SK-N-SH (cell line): ENCODE measurements at regions not wholly inside any gene's neighbourhood (a gene's known extent, or its start where the extent isn't known, plus 50 kb on each side); places are given as distances from the start of the nearest gene placed in this dataset.

Source experiments
- CTCF ChIA-PET: fragments of 300-600, 350-600 bp; formaldehyde crosslinking; extraction: SDS; loops from one replicate; lab custom pipeline; 2021; lab: Yijun Ruan, JAX
- POLR2A ChIA-PET: fragments of 350-600 bp; sonication (Branson Sonifier 250); formaldehyde crosslinking; extraction: SDS; loops from one replicate; lab custom pipeline; 2020; ENCODE audit warnings: antibody characterized with exemption, inconsistent platforms; lab: Yijun Ruan, JAX
- DNase-seq: peaks from one replicate; pipeline ENCODE4 v3.0.0; 2012
- H2AFZ ChIP-seq: fragments of 200-600 bp; sonication (generic); 2 replicates; pipeline ENCODE4 v1.8.1; 2016; ENCODE audit warnings: antibody characterized with exemption, mild to moderate bottlenecking, low read depth
- H3F3A ChIP-seq: fragments of 200-600 bp; sonication (generic); replicated peaks from 2 replicates; pipeline ENCODE3; 2016; ENCODE audit warnings: antibody characterized with exemption, mild to moderate bottlenecking; ENCODE audit not compliant: insufficient read depth
- H3K27ac ChIP-seq, 2 experiments: fragments of 200-500 bp in 1 of 2; fragments of 200-600 bp in 1 of 2; sonication (Bioruptor generic) in 1 of 2; sonication (generic), shearing (Covaris generic) in 1 of 2; 2 replicates each; pipeline versions ENCODE4 v1.5.1 to v1.6.1; 2014 to 2016; ENCODE audit warnings: low read depth in 2 of 2, inconsistent platforms in 1 of 2, low read length in 1 of 2, mild to moderate bottlenecking in 1 of 2, mixed read lengths in 1 of 2
- H3K27me3 ChIP-seq: fragments of 200-600 bp; sonication (generic), shearing (Covaris generic); 2 replicates; pipeline ENCODE4 v1.6.1; 2016; ENCODE audit warnings: mixed run types; ENCODE audit not compliant: insufficient read depth
- H3K36me3 ChIP-seq, 2 experiments: fragments of 200-500 bp in 1 of 2; fragments of 200-600 bp in 1 of 2; sonication (Bioruptor generic) in 1 of 2; sonication (generic) in 1 of 2; replicated peaks in 1 of 2; 2 replicates each; pipeline versions ENCODE3 to v1.5.1; 2014 to 2016; ENCODE audit warnings: low read length in 1 of 2, mild to moderate bottlenecking in 1 of 2; ENCODE audit not compliant: insufficient read depth in 2 of 2, control insufficient read depth in 1 of 2
- H3K4me1 ChIP-seq, 2 experiments: fragments of 200-500 bp in 1 of 2; fragments of 200-600 bp in 1 of 2; sonication (Bioruptor generic) in 1 of 2; sonication (generic), shearing (Covaris generic) in 1 of 2; 2 replicates each; pipeline versions ENCODE4 v1.5.1 to v1.6.1; 2014 to 2016; ENCODE audit warnings: low read depth in 1 of 2, low read length in 1 of 2, mixed run types in 1 of 2; ENCODE audit not compliant: insufficient read depth in 2 of 2, control insufficient read depth in 1 of 2
- H3K4me2 ChIP-seq: fragments of 200-600 bp; sonication (generic), shearing (Covaris generic); 2 replicates; pipeline ENCODE4 v1.6.1; 2017; ENCODE audit warnings: mixed run types
- H3K4me3 ChIP-seq, 2 experiments: fragments of 200-500 bp in 1 of 2; fragments of 200-600 bp in 1 of 2; sonication (Bioruptor generic) in 1 of 2; sonication (generic), shearing (Covaris generic) in 1 of 2; 2 replicates each; pipeline versions ENCODE4 v1.5.1 to v1.8.1; 2014 to 2016; ENCODE audit warnings: low read depth in 2 of 2, inconsistent platforms in 1 of 2, low read length in 1 of 2, mild to moderate bottlenecking in 1 of 2, mixed read lengths in 1 of 2, moderate library complexity in 1 of 2
- H3K79me2 ChIP-seq: fragments of 200-600 bp; sonication (generic); 2 replicates; pipeline ENCODE4 v1.8.1; 2017; ENCODE audit warnings: mild to moderate bottlenecking; ENCODE audit not compliant: insufficient read depth
- H3K9ac ChIP-seq: fragments of 200-600 bp; sonication (generic); 2 replicates; pipeline ENCODE4 v1.6.1; 2017; ENCODE audit warnings: mixed run types
- H3K9me2 ChIP-seq: fragments of 200-600 bp; sonication (generic); 2 replicates; pipeline ENCODE4 v1.6.1; 2017; ENCODE audit warnings: mixed run types
- H3K9me3 ChIP-seq: fragments of 200-600 bp; sonication (generic); 2 replicates; pipeline ENCODE4 v1.6.1; 2017; ENCODE audit warnings: mixed run types, mild to moderate bottlenecking, moderate library complexity
- H4K20me1 ChIP-seq: fragments of 200-600 bp; sonication (generic); 2 replicates; pipeline ENCODE4 v1.6.1; 2017; ENCODE audit warnings: mild to moderate bottlenecking, mixed run types; ENCODE audit not compliant: insufficient read depth
- CHD2 ChIP-seq: fragments of 150-350 bp; IDR thresholded peaks from 2 replicates; pipeline ENCODE4 v1.6.1; 2018; ENCODE audit warnings: low read length; ENCODE audit not compliant: partially characterized antibody
- ELF1 ChIP-seq: IDR thresholded peaks from 2 replicates; pipeline ENCODE4 v1.4.0; 2012
- FOSL2 ChIP-seq: IDR thresholded peaks from 2 replicates; pipeline ENCODE4 v1.4.0; 2012; ENCODE audit warnings: low read depth, mild to moderate bottlenecking, moderate library complexity, borderline replicate concordance
- FOXJ3 ChIP-seq: sonication (generic); formaldehyde crosslinking; IDR thresholded peaks from 2 replicates; pipeline ENCODE4 v1.5.1; 2020; ENCODE audit warnings: mild to moderate bottlenecking, missing genetic modification reagents
- GABPA ChIP-seq: IDR thresholded peaks from 2 replicates; pipeline ENCODE4 v1.4.0; 2012; ENCODE audit warnings: low read depth, mild to moderate bottlenecking
- IRF3 ChIP-seq: fragments of 150-350 bp; IDR thresholded peaks from 2 replicates; pipeline ENCODE4 v1.6.1; 2016; ENCODE audit warnings: mild to moderate bottlenecking, low read depth, low read length
- JUND ChIP-seq: IDR thresholded peaks from 2 replicates; pipeline ENCODE4 v1.4.0; 2012
- MEF2A ChIP-seq: IDR thresholded peaks from 2 replicates; pipeline ENCODE4 v1.4.0; 2012; ENCODE audit warnings: low read depth, borderline replicate concordance
- NRF1 ChIP-seq: IDR thresholded peaks from 2 replicates; pipeline ENCODE4 v1.6.1; 2012; ENCODE audit warnings: low read depth, mild to moderate bottlenecking, low read length
- RFX5 ChIP-seq: IDR thresholded peaks from 2 replicates; pipeline ENCODE4 v1.6.1; 2012; ENCODE audit warnings: mild to moderate bottlenecking, improper control_type of control experiment, low read length
- TAF1 ChIP-seq: IDR thresholded peaks from 2 replicates; pipeline ENCODE4 v1.6.1; 2012; ENCODE audit warnings: low read depth, mild to moderate bottlenecking, low read length, moderate library complexity, borderline replicate concordance
- USF1 ChIP-seq: IDR thresholded peaks from 2 replicates; pipeline ENCODE4 v1.4.0; 2012; ENCODE audit warnings: low read depth, borderline replicate concordance
- USF2 ChIP-seq: fragments of 150-350 bp; IDR thresholded peaks from 2 replicates; pipeline ENCODE4 v1.6.1; 2017; ENCODE audit warnings: antibody characterized with exemption, low read length, low read depth, borderline replicate concordance
- YY1 ChIP-seq: IDR thresholded peaks from 2 replicates; pipeline ENCODE4 v1.4.0; 2012; ENCODE audit warnings: low read depth, mild to moderate bottlenecking
- WGBS: methylation state at CpG from one replicate; pipeline ENCODE4 v1.1.6; 2017; ENCODE audit warnings: low lambda C conversion rate; 5-methylcytosine and 5-hydroxymethylcytosine counted together
- TF ChIP-seq, protein P1 (sequence below): IDR thresholded peaks from 2 replicates; pipeline ENCODE4; 2012
- TF ChIP-seq, protein P2 (sequence below): IDR thresholded peaks from 2 replicates; pipeline ENCODE4 v1.4.0; 2012; ENCODE audit warnings: low read depth
- TF ChIP-seq, protein P3 (sequence below): IDR thresholded peaks from 2 replicates; pipeline ENCODE4 v1.6.1; 2012; ENCODE audit warnings: mild to moderate bottlenecking, low read depth, low read length, moderate library complexity

DNA sequence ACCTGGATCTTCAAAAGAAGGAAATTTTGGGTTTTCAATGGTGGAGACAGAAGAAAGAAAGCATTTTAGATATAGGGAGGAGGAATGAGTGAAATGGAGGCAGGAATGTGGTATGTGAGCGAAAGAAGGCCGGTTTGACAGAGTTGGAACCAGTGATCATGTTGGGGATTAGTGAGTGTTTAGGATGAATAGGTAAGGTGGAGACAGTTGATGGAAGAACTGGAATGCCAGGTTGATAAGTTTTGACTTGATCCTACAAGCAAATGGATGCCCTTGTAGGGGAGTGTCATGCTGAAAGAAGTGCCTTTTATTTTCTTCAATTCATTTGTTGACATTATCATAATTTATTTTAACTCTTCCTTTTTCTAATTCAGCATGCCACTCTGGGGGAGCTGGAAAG, 207.8 kb upstream of the AMOT start:
- H3K9ac ChIP-seq, result no peak overlapping the region
- no peak overlapping the region for H3K27ac ChIP-seq
- H3K79me2 ChIP-seq, result no peaks in the 10 kb centered on the region
- no peak overlapping the region for H3K4me3 ChIP-seq
- H3K4me2 ChIP-seq, result no peak overlapping the region
- H3K9me3 ChIP-seq, result no peaks in the 10 kb centered on the region
- no peaks in the 10 kb centered on the region for H3K36me3 ChIP-seq
- ChIA-PET POLR2A (no interaction called here), CTCF (no interaction called here)
- WGBS, result 37% methylated on average over 2 of the region's 2 CpGs
- no peaks in the 10 kb centered on the region for H3K9me2 ChIP-seq
- no peak overlapping the region for H2AFZ ChIP-seq
- H3K27me3 ChIP-seq, result no peaks in the 10 kb centered on the region
- no peaks in the 10 kb centered on the region for H4K20me1 ChIP-seq
- H3K4me1 ChIP-seq, result no peaks in the 10 kb centered on the region
- DNase-seq, result no peak
- TF ChIP-seq USF2 (no peak), TAF1 (no peak), YY1 (no peak), JUND (no peak), RFX5 (no peak), IRF3 (no peak), ELF1 (no peak), GABPA (no peak), FOSL2 (no peak), NRF1 (no peak), CHD2 (no peak), FOXJ3 (CRISPR knock-in tag) (no peak), MEF2A (no peak), USF1 (no peak)
- TF ChIP-seq, protein P1, sequence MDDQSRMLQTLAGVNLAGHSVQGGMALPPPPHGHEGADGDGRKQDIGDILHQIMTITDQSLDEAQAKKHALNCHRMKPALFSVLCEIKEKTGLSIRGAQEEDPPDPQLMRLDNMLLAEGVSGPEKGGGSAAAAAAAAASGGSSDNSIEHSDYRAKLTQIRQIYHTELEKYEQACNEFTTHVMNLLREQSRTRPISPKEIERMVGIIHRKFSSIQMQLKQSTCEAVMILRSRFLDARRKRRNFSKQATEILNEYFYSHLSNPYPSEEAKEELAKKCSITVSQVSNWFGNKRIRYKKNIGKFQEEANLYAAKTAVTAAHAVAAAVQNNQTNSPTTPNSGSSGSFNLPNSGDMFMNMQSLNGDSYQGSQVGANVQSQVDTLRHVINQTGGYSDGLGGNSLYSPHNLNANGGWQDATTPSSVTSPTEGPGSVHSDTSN, result no peak
- TF ChIP-seq, protein P2, sequence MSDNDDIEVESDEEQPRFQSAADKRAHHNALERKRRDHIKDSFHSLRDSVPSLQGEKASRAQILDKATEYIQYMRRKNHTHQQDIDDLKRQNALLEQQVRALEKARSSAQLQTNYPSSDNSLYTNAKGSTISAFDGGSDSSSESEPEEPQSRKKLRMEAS, result no peak
- TF ChIP-seq, protein P3, sequence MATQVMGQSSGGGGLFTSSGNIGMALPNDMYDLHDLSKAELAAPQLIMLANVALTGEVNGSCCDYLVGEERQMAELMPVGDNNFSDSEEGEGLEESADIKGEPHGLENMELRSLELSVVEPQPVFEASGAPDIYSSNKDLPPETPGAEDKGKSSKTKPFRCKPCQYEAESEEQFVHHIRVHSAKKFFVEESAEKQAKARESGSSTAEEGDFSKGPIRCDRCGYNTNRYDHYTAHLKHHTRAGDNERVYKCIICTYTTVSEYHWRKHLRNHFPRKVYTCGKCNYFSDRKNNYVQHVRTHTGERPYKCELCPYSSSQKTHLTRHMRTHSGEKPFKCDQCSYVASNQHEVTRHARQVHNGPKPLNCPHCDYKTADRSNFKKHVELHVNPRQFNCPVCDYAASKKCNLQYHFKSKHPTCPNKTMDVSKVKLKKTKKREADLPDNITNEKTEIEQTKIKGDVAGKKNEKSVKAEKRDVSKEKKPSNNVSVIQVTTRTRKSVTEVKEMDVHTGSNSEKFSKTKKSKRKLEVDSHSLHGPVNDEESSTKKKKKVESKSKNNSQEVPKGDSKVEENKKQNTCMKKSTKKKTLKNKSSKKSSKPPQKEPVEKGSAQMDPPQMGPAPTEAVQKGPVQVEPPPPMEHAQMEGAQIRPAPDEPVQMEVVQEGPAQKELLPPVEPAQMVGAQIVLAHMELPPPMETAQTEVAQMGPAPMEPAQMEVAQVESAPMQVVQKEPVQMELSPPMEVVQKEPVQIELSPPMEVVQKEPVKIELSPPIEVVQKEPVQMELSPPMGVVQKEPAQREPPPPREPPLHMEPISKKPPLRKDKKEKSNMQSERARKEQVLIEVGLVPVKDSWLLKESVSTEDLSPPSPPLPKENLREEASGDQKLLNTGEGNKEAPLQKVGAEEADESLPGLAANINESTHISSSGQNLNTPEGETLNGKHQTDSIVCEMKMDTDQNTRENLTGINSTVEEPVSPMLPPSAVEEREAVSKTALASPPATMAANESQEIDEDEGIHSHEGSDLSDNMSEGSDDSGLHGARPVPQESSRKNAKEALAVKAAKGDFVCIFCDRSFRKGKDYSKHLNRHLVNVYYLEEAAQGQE, result no peak
- TF ChIP-seq, all 33 proteins: peak for 0
- H3F3A ChIP-seq, result no peaks in the 10 kb centered on the region
